Activated CD8-positive, alpha-beta memory T cell treated with anti-CD3 and anti-CD28 coated beads, Interleukin-2, amount 50 U/mL, for 48 hours (primary cell): ENCODE measurements at regions not wholly inside any gene's neighbourhood (a gene's known extent, or its start where the extent isn't known, plus 50 kb on each side); places are given as distances from the start of the nearest gene placed in this dataset.

Source experiments
- DNase-seq: peaks from one replicate; pipeline ENCODE4 v3.0.0-alpha.2; 2020

DNA sequence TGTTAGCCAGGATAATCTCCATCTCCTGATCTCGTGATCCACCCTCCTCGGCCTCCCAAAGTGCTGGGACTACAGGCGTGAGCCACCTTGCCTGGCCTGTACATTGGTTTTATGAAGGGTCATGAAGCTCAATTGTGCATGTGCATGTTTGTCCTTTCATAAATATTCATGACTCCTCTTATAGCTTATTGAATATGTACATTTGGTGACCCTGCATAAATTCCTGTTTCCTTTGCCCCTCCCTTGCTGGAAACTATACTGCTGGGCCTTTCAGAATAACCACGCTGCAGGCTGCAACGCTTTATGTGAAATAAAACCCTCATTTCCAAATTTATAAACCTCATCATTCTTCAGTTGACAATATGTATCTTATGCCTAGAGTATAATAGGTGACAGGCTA is 978.0 kb upstream of the LCORL start:
- no peak for DNase-seq

DNA sequence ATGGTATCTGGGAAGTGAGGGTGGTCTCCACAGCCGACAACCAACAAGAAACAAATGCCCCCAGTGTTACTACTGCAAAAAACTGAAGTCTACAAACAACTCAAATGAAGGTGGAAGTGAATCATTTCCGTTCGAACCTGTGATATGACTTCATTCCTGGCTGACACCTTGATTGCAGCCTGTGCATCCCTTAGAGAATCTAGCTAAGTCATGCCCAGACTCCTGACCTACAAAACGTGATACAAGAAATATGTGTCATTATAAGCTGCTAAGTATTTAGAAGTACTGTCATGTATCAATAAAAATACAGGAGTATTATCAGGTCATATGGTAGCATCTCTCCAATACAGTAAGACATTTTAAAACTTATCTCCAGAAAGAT is 959.7 kb upstream of the LCORL start:
- DNase-seq, result no peak

DNA sequence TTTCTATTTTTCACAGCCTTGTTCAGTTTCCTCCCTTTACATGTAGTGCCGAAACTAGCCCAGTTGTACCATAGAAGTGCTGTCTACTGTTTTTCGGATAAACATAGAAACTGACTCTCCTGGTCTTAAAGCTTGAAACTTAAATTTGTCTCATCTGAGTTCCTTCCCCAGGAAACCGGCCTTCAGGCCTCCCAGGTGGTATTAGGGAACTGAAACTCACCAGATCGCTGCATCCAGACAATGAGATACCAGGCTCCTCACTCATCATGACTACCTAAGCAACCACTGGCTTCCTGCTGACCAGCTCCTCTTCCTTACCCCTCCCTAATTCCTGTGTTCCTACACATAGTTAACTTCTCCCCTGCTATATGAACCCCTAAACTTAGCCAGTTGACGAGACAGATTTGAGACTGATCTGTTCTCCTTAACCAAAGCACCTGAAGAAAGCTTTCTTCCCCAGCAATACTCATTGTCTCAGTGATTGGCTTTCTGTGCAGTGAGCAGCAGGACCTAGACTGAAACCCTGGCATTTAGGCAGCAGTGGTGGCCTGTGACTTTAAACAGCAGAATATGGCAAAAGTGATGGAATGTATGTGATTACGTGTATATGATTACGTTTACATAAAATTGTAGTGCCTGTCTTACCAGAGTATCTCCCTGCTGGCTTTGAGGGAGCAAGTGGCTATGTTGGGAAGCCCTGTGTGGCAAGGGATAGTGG is 959.1 kb upstream of the LCORL start:
- no peak for DNase-seq

DNA sequence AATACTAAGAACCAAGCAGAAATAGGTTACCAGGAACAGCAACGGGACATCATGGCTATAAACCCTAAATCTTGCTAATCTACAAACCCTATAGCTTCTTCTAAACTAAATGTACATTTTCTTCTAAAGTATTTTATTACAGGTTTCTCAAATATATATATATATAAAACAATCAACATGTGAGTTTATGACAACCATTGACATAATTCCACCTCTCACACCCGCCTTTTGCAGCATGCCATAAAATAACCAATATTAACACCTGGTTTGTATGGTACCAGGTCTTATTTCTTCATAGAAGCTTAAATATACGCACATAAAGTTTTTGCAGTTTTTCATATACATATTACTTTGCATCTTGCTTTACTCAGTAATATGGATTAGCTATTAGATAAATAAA is 955.3 kb upstream of the LCORL start:
- no peak for DNase-seq

DNA sequence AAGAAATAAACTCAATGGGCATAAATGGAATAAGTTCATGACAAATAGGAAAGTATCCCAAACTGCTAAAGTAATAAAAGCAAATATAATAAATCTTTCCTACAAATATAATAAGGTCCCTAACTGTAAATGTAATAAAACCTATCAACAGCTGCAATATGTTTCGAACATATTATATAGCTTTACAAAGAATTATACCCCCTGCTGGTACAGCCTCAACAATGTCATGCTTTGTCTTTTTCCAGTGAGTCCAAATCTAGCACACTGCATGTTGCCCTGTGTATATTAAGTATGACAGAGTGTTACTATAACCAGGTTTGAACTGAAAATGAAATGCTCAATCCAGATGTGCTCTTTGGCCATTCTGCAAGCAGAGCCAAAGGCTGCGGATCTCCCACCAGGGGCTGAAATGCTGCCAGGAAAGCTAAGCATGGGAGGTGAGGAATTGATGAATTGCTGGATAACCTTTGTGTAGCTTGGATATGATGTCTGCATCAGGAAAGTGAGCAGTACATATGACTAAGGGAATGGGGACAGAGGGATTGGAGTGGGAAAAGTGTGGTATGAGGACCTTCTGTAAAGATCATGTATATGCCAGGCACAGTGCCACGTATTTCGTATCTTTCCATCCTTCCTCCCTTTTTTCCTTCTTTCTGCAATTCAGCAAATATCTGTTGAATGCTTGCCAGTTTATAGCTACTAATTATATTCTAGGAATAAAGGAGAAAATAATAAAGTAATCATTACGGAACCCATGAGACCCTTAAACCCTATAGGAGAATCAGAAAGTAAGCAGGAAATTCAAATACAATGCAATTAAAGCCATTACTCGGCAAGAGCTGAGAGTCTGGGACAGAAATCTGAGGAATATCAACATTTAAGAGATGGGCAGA is 954.6 kb upstream of the LCORL start:
- no peak for DNase-seq

DNA sequence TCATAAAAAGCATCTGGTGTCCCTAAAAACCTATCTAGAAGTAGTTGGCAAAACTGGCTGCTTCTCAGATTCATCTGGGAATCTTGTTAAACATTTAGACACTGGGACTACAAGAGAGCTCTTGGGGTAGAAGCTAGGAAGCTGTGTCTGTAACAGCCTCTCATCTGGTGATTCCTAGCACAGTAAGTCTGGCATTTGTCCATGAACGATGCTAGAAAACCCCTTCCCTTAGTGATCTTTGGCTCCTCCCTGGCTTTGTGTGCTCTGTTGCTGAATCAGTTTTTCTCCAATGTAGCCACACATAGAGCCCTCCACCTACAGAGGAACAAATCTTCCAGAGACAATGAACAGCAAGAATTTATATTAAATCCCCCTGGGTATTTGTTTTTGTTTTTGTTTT is 951.7 kb upstream of the LCORL start:
- DNase-seq, result no peak

DNA sequence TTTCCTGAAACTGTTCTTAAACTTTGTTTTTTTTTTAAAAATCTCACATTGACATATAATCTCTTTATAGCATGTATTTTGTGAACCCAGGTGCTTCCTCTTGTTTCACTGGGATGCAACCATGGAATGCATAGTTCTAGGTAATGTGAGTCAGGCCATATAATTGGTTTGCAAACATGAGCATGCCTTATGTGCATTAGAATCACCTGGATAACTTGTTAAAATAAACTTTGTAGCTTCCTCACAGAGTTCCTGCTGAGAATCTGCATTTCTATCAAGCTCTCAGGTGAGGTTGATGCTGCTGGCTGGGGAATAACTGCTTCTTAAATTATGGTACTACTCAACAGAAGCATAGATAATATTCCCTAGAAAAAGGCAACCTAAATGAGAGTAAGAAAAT is 940.3 kb upstream of the LCORL start:
- DNase-seq, result no peak

DNA sequence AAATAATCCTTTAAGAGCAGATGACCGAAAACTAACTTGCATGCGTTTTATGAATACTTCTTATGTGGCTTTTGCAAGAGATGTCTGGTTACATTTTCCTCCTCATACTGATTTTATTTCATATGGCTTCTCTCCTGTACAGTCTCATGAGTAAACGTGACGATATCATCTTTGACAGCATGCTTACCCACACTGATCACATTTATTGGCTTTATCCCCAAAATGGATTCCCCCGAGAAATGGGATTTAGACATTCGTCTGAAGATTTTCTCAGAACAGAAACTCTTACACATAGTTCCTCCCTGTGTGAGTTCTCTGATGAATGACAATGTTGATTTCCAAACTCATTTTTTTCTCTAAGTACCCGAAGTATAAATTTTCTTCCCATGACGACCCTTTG is 939.7 kb upstream of the LCORL start:
- no peak for DNase-seq

DNA sequence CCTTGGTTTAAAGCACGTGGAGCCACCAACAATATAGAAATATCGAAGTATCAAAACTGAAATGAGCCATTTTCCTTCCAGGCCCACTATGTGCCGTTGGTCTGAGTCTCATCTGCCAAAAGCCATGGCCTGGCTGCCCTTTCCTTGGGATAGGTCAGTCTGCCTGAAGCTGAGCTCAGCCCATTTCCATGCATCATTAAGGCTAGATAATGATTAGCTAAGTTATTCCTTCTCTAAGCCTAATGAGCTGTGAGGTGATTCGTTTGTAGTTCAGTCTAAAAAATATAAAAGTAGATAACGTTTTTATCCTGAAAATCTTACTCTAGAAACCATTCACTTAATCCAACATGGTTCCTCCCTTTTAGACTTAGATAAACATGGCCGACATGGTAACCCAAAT is 936.2 kb upstream of the LCORL start:
- DNase-seq, result no peak

DNA sequence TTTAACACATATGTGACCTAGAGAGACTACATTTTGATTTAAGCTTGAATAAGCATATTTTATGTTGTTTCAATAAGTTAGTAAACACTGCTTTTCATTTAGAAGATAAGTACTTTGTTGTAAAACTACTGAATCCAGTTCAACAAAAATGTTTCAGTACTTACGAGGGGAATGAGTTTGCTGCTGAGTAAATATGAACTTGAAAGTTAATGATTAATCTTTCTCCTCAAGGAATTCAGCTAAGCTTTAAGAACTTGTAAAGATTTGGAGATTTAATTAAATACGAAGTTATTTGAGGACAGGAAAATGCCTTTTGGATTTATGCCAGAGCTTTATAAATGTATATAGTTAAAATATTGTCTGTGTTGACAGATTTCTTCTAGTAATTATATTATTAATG is 933.0 kb upstream of the LCORL start:
- DNase-seq, result no peak

DNA sequence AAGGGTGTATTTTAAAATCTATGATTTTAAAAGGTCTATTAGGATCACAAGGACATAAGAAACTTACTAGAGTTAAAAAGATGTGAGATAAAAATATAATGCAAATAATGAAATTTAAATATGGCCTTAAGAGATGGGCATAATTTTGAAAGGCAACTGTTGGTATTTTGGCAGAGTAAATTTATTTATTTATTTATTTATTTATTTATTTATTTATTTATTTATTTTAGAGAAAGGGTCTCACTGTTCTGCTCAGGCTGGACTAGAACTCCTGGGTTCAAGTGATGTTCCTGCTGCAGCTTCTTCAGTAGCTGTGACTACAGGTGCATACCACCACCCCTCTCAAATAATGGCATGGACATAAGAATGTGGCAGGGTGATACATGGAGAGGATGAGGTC is 932.1 kb upstream of the LCORL start:
- DNase-seq, result no peak

DNA sequence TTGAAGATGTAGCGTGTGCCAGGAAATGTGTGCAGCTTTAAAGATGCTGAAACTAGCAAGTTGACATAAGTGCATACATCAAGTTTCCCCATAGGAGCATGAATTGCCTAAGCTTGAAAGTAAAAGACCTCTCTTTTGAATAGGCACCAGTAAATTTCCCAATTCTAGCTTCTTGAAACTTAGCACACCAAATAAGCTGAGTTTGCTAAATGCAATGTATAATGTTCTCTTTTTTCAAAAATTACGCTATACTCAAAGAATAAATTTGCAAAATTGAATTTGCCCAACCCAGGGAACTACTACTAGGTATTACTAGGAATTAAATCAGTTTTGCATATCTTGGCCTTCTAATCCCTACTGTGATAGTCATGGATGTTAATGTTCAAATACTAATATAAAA is 923.9 kb upstream of the LCORL start:
- no peak for DNase-seq

DNA sequence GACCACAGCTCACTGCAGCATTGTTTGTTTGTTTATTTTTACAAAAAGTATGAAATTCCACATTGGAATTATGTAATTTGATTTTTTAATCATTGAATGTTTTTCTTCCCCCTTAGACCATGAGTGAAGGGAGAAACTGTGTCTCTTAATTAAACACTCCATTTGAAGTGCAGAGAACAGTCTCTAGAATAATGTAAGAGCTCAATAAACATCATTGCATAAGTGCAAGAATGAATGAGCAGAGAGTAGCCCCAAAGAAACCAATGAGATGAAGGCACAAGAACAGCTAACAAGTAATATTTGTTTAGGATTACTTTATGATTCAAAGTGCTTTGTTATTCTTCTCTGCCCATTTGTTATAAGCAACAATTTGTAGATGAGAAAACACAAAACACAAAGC is 921.3 kb upstream of the LCORL start:
- DNase-seq, result no peak

DNA sequence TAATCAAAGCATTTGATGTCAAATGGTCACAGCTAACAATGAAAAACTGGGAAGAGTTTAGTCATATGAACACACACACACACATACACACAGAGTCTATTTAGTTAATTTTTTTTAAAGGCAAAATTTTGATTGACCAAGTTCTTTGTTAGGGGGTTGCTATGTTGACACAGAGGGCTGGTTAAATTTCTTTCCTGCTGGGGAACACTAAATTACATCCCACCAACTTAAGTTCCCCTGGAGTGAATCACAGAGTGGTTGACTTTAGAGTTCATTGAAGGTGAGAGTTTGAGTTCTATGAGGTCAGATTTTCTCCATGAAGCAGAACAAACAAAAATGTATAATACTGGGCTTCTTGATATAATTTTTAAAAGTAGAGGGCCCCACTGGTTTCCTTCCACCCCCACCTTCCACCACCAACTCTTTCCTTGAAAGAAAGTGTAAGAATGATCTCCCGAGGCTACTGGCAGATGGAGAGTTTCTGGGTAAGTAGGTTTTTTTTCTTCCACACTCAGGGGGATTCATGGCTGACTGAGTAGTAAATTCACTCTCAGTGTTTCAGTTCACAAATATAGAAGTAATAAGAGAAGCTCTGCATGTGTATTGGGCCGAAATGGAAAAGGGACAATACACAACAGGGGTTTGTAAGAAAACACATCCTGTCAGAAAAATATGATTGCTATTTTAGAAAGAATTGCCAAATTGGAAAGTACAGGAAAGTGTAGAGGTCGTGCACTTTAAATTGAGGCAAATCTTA is 917.0 kb upstream of the LCORL start:
- no peak for DNase-seq

DNA sequence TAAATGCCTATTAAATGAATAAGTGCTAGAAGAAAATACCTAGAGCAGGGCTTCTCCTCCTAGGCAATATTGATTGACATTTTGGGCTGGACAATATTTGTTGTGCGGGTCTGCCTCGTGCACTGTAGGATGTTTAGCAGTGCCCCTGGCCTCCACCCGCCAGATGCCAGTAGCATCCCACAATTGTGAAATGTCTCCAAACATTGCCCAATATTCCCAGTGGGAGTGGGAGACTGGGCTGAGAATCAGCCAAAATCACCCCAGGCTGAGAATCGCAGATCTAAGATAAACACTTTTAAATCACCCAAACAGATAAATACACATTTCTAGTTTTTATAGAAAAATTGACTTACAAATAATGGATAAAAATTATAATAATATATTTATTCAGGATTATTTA is 916.2 kb upstream of the LCORL start:
- no peak for DNase-seq

DNA sequence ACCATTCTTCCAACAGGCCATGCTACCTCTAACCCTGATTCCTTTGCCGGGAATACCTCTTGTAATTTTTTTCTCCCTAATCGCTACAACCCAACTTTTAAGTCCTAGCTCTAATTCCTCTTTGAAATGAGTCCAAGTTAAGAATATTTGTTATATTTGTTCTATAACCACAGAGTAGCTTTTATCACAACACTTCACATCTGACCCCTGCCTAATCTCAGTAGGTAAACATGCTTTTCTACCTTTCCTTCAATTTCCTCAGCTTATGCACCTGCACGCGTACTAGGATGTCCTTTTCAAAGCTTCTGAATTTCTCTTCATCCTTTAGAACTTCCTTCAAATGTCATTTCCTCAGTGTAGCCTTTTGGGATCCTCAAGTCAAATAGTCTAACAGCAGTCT is 915.5 kb upstream of the LCORL start:
- no peak for DNase-seq

DNA sequence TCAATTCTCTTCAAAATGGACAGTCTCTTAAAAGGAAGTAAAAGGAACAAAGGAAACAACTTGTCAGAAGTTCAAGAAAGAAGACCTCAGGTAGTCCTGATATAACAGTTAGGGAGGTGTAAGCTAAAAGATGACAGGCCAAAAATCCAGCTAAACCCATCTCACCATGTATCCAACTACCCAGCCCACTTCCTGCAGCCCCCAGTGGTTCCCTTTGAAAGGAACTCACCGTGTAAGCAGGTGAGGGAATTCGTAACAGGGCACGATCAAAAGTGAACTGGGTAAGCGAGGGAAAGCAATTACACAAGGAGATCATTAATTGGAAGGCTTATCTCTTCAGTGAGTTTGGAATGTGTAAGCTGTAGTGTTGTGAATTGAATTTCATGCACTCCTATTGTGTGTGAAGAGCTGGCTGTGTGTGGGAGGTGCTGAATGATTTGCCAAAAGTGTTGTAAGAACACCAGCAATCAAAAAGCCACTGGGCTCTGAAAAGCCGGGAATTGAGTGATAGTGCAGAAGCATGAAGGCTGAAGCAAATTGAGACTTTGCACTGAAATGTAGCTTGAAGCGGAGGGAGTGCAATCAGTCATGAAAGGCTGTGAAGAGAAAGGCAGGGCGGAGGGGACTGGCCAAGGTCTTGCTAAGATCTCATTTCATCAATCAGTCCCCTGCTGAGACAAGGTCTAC is 914.2 kb upstream of the LCORL start:
- DNase-seq, result no peak

DNA sequence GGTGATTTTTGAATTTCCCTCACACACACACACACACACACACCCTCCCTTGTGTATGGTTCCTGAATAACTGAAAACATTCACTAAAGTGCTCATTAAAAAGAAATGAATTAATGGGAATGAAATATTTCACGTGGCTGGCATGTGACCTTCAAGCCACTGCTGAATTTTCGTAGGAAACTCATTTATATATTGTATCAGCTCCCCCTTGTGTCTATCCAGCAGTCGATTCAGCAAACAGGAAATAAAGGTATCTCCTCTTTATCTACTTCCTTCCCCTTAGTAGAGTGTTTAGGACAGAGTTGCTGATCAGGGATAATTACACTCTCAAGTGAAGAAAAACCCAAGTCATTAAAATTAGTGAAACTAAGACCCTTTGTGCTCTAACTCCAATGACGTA is 912.6 kb upstream of the LCORL start:
- no peak for DNase-seq

DNA sequence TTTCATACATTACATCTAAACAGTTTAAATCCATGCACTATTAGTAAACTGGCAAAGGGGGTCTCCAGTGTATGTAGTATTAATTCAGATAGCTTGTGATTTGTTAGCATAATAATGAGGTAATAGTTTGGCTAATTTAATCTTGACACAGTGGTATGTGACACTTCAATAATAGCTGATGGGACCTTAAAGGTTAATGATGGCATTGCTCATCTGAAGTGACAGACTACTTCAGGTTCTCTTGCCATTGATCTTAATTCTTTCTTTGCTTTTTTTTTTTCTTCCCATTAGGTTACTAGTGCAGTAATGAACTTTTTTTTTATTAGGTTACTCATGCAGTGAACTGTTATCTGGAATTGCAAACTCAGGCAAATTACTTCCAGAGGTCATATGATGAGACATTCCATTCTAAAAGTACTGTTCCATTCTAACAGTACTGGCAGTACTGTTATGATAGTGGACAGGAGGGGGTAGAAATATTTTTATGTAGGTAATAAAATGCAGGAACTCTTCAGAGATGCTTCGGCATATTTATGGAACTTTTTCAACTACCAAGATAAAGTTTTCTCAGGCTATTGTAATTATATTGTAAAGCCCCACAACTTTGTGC is 911.3 kb upstream of the LCORL start:
- no peak for DNase-seq

DNA sequence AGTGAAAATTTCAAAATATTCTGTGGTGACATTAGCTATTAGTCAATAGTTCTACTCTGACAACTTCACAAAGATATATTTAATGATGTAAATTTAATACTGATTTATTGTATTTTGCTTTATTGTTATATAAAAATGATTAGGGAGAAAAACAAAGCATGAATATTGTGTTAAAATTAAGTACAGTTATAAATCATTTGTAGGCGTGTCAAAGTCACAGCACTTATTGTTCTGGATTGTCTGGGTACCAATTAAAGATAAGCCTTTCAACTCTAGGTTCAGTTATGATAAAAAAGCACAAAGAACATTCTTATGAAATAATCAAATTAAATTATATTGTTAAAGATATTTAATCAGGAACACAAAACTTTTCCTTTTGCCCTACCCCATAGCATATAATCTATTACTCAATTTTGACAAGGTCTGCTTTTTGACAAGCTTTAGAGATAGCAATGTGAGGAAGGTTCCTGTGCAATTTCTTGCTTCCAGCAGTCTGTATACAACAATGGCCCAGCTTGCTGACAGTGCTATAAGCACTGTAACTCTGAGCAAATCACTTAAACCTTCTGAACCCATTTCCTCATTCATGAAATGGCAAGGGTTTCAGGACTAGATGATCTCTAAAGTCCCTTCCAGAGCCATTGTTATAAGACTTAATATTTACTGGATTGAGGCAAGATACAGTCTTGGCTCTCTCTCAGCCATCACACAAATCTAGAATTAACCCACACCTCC is 910.3 kb upstream of the LCORL start:
- DNase-seq, result no peak

DNA sequence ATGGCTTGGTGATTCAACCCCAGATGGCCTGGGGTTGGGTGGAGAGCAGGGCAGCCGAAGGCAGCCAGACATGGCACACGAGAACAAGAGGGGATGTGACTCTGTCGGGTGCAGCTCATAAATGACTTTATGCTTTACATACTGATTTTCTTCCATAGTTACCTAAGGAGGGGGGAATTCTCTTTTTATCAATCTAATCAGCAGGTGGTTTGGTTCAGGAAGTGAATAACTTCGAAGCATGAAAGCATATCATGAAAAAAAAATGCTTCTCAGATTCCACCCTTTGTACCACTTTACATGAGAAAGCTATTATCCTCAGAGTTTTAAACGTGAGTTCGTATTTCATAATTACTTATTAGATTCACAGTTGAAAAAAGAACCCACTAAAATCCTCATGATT is 908.9 kb upstream of the LCORL start:
- DNase-seq, result no peak

DNA sequence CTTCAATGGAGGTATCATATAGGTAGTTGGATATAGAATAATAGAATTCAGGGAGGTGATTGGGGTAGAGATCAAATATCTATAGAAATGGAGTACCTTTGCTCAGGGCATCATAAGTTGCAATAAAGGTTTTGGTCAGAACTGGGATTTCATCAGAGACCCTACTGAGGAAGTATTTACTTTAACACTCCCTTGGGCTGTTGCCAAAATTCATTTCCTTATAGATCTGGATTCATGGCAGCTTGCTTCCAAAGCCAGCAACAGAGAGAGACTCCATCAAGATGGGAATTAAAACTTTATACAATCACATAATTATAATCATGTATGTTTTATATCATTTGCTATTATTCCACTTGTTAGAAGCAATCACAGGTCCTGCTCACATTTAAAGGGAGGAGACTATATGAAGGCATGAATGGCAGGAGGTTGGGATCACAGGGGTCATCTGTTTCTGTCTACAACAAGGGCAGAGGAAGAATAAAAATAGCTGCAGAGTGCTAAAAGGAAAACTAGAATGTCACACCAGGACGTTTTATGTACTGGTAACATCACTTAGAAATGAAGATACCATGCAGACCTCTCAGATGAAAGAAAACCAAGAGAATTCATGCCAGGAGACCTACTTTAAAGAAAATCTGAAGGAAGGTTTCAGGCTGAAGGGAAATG is 902.1 kb upstream of the LCORL start:
- DNase-seq, result no peak
